Activated naive CD4-positive, alpha-beta T cell treated with anti-CD3 and anti-CD28 coated beads, Interleukin-2, amount 10 ng/mL, durations not matched to agents 7 days and 5 days (primary cell): ENCODE measurements at regions not wholly inside any gene's neighbourhood (a gene's known extent, or its start where the extent isn't known, plus 50 kb on each side); places are given as distances from the start of the nearest gene placed in this dataset.

Experiments used
- CTCF ChIA-PET: fragments of 350-600 bp; sonication (Branson Sonifier 250); formaldehyde crosslinking; loops from one replicate; lab custom pipeline; 2021; ENCODE audit warnings: antibody characterized with exemption; lab: Charles Lee
- DNase-seq: peaks from one replicate; pipeline ENCODE4 v3.0.0-alpha.2; 2020
- H3K27ac Mint-ChIP-seq: one replicate; pipeline ENCODE4 v1.8.0; 2021; ENCODE audit warnings: mild to moderate bottlenecking, moderate library complexity, mixed read lengths
- H3K27me3 Mint-ChIP-seq: one replicate; pipeline ENCODE4 v1.8.0; 2021; ENCODE audit warnings: mild to moderate bottlenecking, mixed read lengths
- H3K36me3 Mint-ChIP-seq: one replicate; pipeline ENCODE4 v1.8.0; 2021; ENCODE audit warnings: mixed read lengths
- H3K4me1 Mint-ChIP-seq: one replicate; pipeline ENCODE4 v1.8.0; 2021; ENCODE audit warnings: mixed read lengths
- H3K4me3 Mint-ChIP-seq: one replicate; pipeline ENCODE4 v1.8.0; 2021; ENCODE audit warnings: mild to moderate bottlenecking, moderate library complexity, mixed read lengths
- H3K9me3 Mint-ChIP-seq: one replicate; pipeline ENCODE4 v1.8.0; 2021; ENCODE audit warnings: mixed read lengths

- Mint-ChIP-seq H3K27ac (no peak overlapping the region), H3K27me3 (no peaks in the 10 kb centered on the region), H3K36me3 (no peaks in the 10 kb centered on the region), H3K4me3 (no peak overlapping the region), H3K9me3 (peaks cover 12% of the 10 kb centered on the region), H3K4me1 (no peaks in the 10 kb centered on the region)
- DNase-seq = no peak
- CTCF ChIA-PET = no interaction called here
Observed at GRCh38 chr4:133068083-133068482, 81.0 kb upstream of the PCDH10 start.

GRCh38 chr4:133081246-133081645 is 67.8 kb upstream of the PCDH10 start:
- DNase-seq = no peak
- CTCF ChIA-PET = no interaction called here
- H3K9me3 Mint-ChIP-seq = peaks cover 5% of the 10 kb centered on the region
- H3K4me1 Mint-ChIP-seq = no peaks in the 10 kb centered on the region
- H3K36me3 Mint-ChIP-seq = no peaks in the 10 kb centered on the region
- no peaks in the 10 kb centered on the region for H3K27me3 Mint-ChIP-seq
- H3K4me3 Mint-ChIP-seq = no peak overlapping the region
- H3K27ac Mint-ChIP-seq = no peak overlapping the region

- H3K4me1 Mint-ChIP-seq = no peaks in the 10 kb centered on the region
- no peaks in the 10 kb centered on the region for H3K36me3 Mint-ChIP-seq
- no peak overlapping the region for H3K27ac Mint-ChIP-seq
- CTCF ChIA-PET = no interaction called here
- no peaks in the 10 kb centered on the region for H3K9me3 Mint-ChIP-seq
- no peak overlapping the region for H3K4me3 Mint-ChIP-seq
- no peaks in the 10 kb centered on the region for H3K27me3 Mint-ChIP-seq
- no peak for DNase-seq
Observed at GRCh38 chr4:133084421-133084820, 64.7 kb upstream of the PCDH10 start.

- no peak overlapping the region for H3K4me3 Mint-ChIP-seq
- no peaks in the 10 kb centered on the region for H3K27me3 Mint-ChIP-seq
- no peaks in the 10 kb centered on the region for H3K4me1 Mint-ChIP-seq
- peaks cover 2% of the 10 kb centered on the region for H3K9me3 Mint-ChIP-seq
- CTCF ChIA-PET = no interaction called here
- H3K36me3 Mint-ChIP-seq = no peaks in the 10 kb centered on the region
- DNase-seq = no peak
- no peak overlapping the region for H3K27ac Mint-ChIP-seq
Observed at GRCh38 chr4:133095591-133095990, 53.5 kb upstream of the PCDH10 start.

- no peaks in the 10 kb centered on the region for H3K36me3 Mint-ChIP-seq
- no peak overlapping the region for H3K4me3 Mint-ChIP-seq
Observed at GRCh38 chr4:133096972-133097371, 52.1 kb upstream of the PCDH10 start.

More at GRCh38 chr4:133096972-133097371, 52.1 kb upstream of the PCDH10 start:
- Mint-ChIP-seq H3K9me3 (peaks cover 2% of the 10 kb centered on the region), H3K27ac (no peak overlapping the region), H3K4me1 (no peaks in the 10 kb centered on the region), H3K27me3 (no peaks in the 10 kb centered on the region)
- CTCF ChIA-PET = no interaction called here
- DNase-seq = no peak
